ENCODE measurements at regions not wholly inside any gene's neighbourhood (a gene's known extent, or its start where the extent isn't known, plus 50 kb on each side); places are given as distances from the start of the nearest gene placed in this dataset.
"Not testable (repeated sequence)": the region's sequence is repeated elsewhere in the genome, so short reads cannot be mapped to it uniquely, and the experiment has no call there.

DNA sequence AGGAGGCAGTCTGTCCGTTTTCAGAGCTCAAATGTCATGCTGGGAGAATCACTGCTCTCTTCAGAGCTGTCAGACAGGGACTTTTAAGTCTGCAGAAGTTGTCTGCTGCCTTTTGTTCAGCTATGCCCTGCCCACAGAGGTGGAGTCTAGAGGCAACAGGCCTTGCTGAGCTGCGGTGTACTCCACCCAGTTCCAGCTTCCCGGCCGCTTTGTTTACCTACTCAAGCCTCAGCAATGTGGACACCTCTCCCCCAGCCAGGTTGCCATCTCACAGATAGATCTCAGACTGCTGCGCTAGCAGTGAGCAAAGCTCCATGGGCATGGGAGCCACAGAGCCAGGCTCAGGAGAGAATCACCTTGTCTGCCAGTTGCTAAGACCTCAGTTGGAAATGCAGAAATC lies 90.5 kb upstream of the TACR3 start:
- not testable (repeated sequence) for TF ChIP-seq POLR2AphosphoS5 (IDR thresholded peaks at IDR 0.05)
- TF ChIP-seq, protein P1, sequence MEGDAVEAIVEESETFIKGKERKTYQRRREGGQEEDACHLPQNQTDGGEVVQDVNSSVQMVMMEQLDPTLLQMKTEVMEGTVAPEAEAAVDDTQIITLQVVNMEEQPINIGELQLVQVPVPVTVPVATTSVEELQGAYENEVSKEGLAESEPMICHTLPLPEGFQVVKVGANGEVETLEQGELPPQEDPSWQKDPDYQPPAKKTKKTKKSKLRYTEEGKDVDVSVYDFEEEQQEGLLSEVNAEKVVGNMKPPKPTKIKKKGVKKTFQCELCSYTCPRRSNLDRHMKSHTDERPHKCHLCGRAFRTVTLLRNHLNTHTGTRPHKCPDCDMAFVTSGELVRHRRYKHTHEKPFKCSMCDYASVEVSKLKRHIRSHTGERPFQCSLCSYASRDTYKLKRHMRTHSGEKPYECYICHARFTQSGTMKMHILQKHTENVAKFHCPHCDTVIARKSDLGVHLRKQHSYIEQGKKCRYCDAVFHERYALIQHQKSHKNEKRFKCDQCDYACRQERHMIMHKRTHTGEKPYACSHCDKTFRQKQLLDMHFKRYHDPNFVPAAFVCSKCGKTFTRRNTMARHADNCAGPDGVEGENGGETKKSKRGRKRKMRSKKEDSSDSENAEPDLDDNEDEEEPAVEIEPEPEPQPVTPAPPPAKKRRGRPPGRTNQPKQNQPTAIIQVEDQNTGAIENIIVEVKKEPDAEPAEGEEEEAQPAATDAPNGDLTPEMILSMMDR (IDR thresholded peaks at IDR 0.05), result not testable (repeated sequence)

Measured in transverse colon (tissue), 4 donors.